Neutrophil (primary cell): ENCODE measurements at regions not wholly inside any gene's neighbourhood (a gene's known extent, or its start where the extent isn't known, plus 50 kb on each side); places are given as distances from the start of the nearest gene placed in this dataset.
"Not testable (repeated sequence)": the region's sequence is repeated elsewhere in the genome, so short reads cannot be mapped to it uniquely, and the experiment has no call there.

Experiments used
- H3K27ac ChIP-seq: fragments of 200-600 bp; sonication (generic); 2 replicates; pipeline ENCODE4 v1.5.1; 2016; ENCODE audit warnings: mild to moderate bottlenecking, moderate library complexity
- H3K27me3 ChIP-seq: fragments of 200-600 bp; sonication (generic); 2 replicates; pipeline ENCODE4 v1.6.0; 2016; ENCODE audit warnings: mild to moderate bottlenecking
- H3K36me3 ChIP-seq: fragments of 200-600 bp; sonication (generic); 2 replicates; pipeline ENCODE4 v1.5.1; 2017
- H3K4me1 ChIP-seq, 2 experiments: fragments of 200-600 bp in 1 of 2; sonication (generic) in 1 of 2; 1 replicate in 1 of 2; 2 replicates in 1 of 2; pipeline versions ENCODE4 v1.5.1 to v1.6.1; 2013 to 2016; ENCODE audit warnings: low read depth in 1 of 2, low read length in 1 of 2, mild to moderate bottlenecking in 1 of 2, moderate library complexity in 1 of 2; ENCODE audit not compliant: control insufficient read depth in 1 of 2, insufficient read depth in 1 of 2
- H3K4me3 ChIP-seq, 2 experiments: fragments of 200-600 bp in 1 of 2; sonication (generic) in 1 of 2; 1 replicate in 1 of 2; 2 replicates in 1 of 2; pipeline ENCODE4 v1.5.1; 2013 to 2016; ENCODE audit warnings: low read depth in 1 of 2, low read length in 1 of 2, mild to moderate bottlenecking in 1 of 2, moderate library complexity in 1 of 2
- H3K9me3 ChIP-seq: fragments of 200-600 bp; sonication (generic); 2 replicates; pipeline ENCODE4 v1.5.1; 2016
- CTCF ChIP-seq: fragments of 200-600 bp; sonication (generic); IDR thresholded peaks from 2 replicates; pipeline ENCODE4 v1.5.1; 2016; ENCODE audit warnings: antibody characterized with exemption

DNA sequence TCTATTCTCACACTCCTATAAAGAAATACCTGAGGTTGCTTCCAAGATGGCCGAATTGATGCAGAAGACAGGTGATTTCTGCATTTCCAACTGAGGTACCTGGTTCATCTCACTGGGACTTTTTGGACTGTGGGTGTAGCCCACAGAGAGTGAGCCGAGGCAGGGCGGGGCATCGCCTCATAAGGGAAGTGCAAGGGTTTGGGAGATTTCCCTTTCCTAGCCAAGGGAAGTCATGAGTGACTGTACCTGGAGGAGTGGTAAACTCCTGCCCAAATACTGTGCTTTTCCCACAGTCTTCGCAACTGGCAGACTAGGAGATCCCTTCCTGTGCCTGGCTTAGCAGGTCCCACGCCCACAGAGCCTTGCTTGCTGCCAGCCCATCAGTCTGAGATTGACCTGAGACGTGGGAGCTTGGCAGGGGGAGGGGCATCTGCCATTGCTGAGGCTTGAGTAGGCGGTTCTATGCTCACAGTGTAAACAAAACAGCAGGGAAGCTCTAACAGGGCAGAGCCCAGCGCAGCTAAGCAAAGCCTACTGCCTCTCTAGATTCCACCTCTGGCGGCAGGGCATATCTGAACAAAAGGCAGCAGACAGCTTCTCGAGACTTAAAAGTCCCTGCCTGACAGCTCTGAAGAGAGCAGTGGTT, 152.2 kb downstream of the ARL4A start:
- Histone ChIP-seq H3K9me3 (peaks cover 6% of the 10 kb centered on the region), H3K27me3 (no peaks in the 10 kb centered on the region), H3K4me3 (no peak overlapping the region), H3K4me1 (no peaks in the 10 kb centered on the region), H3K36me3 (no peaks in the 10 kb centered on the region), H3K27ac (no peak overlapping the region)
- no peak for TF ChIP-seq CTCF

GRCh38 chr7:12844732-12845131, 157.3 kb downstream of the ARL4A start:
- H3K9me3 ChIP-seq, H3K4me1 ChIP-seq, H3K36me3 ChIP-seq, H3K27me3 ChIP-seq, H3K27ac ChIP-seq, H3K4me3 ChIP-seq: not testable (repeated sequence)

- Histone ChIP-seq H3K36me3 (no peaks in the 10 kb centered on the region), H3K27me3 (no peaks in the 10 kb centered on the region), H3K4me1 (no peaks in the 10 kb centered on the region), H3K4me3 (no peak overlapping the region), H3K9me3 (no peaks in the 10 kb centered on the region), H3K27ac (no peak overlapping the region)
- no peak for TF ChIP-seq CTCF
Measured at GRCh38 chr7:12847001-12847400, 159.6 kb downstream of the ARL4A start.

GRCh38 chr7:12851142-12851541, 163.7 kb downstream of the ARL4A start:
- Histone ChIP-seq H3K27me3 (no peaks in the 10 kb centered on the region), H3K36me3 (no peaks in the 10 kb centered on the region), H3K27ac (no peak overlapping the region), H3K9me3 (no peaks in the 10 kb centered on the region), H3K4me3 (no peak overlapping the region), H3K4me1 (no peaks in the 10 kb centered on the region)
- no peak for TF ChIP-seq CTCF

DNA sequence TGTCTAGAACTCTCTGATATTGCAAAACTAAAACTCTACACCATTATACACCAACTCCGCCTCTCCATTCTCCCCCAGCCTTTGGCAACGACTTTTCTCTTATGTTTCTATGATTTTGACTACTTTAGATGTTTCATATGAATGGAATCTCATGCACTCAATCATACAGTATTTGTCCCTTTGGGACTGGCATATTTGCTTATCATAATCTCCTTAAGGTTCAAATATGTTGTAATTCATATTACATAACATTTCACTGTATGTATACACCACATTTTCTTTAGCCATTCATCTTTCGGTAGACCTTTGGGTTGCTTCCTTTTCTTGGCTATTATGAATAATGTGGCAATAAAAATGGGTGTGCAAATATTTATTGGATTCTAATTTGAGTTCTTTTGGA, 164.4 kb downstream of the ARL4A start:
- H3K27ac ChIP-seq, result no peak overlapping the region
- H3K4me3 ChIP-seq, result no peak overlapping the region
- no peaks in the 10 kb centered on the region for H3K9me3 ChIP-seq
- H3K27me3 ChIP-seq, result no peaks in the 10 kb centered on the region
- no peak for TF ChIP-seq CTCF
- H3K4me1 ChIP-seq, result no peaks in the 10 kb centered on the region
- no peaks in the 10 kb centered on the region for H3K36me3 ChIP-seq

GRCh38 chr7:12855036-12855435, 167.6 kb downstream of the ARL4A start:
- Histone ChIP-seq H3K4me1 (no peaks in the 10 kb centered on the region), H3K4me3 (no peak overlapping the region), H3K36me3 (no peaks in the 10 kb centered on the region), H3K9me3 (no peaks in the 10 kb centered on the region), H3K27ac (no peak overlapping the region), H3K27me3 (no peaks in the 10 kb centered on the region)
- no peak for TF ChIP-seq CTCF
